ENCODE measurements at regions not wholly inside any gene's neighbourhood (a gene's known extent, or its start where the extent isn't known, plus 50 kb on each side); places are given as distances from the start of the nearest gene placed in this dataset.

- Histone ChIP-seq H3K4me1 (peaks cover 0 to 9% of the 10 kb centered on the region in 2 donors), H3K27me3 (peaks cover 0 to 2% (median 0%) of the 10 kb centered on the region in 3 donors), H3K9me3 (no peaks in the 10 kb centered on the region), H3K36me3 (no peaks in the 10 kb centered on the region), H3K4me3 (no peak overlapping the region), H3K27ac (no peak overlapping the region)
- TF ChIP-seq POLR2A (IDR thresholded peaks at IDR 0.05) (no peak), CTCF (IDR thresholded peaks at IDR 0.05 in 4 of 5, conservative IDR thresholded peaks at IDR 0.05 in 1 of 5) (no peak)
- no peak for DNase-seq
- in situ Hi-C loops (cut with MboI; ENCODE audit: low sequenced_read_pairs in 4 of 4) (no loop called here), intact Hi-C loops (cut with DNase I; ENCODE audit: low total_unique reads) (no loop called here)
- ATAC-seq, result no peak
These were observed 58.4 kb upstream of the TBX3 start for GRCh38 chr12:114742363-114742762.

GRCh38 chr12:114741940-114742339, 58.0 kb upstream of the TBX3 start:
- TF ChIP-seq CTCF (IDR thresholded peaks at IDR 0.05 in 4 of 5, conservative IDR thresholded peaks at IDR 0.05 in 1 of 5) (no peak), POLR2A (IDR thresholded peaks at IDR 0.05) (no peak)
- DNase-seq (no peak), ATAC-seq (no peak)
- no peak overlapping the region for H3K4me3 ChIP-seq
- peaks cover 0 to 5% (median 0%) of the 10 kb centered on the region in 3 donors for H3K27me3 ChIP-seq
- H3K27ac ChIP-seq, result no peak overlapping the region
- no peaks in the 10 kb centered on the region for H3K9me3 ChIP-seq
- in situ Hi-C loops (cut with MboI; ENCODE audit: low sequenced_read_pairs in 4 of 4), result no loop called here
- H3K36me3 ChIP-seq, result no peaks in the 10 kb centered on the region
- peaks cover 0 to 9% of the 10 kb centered on the region in 2 donors for H3K4me1 ChIP-seq
- intact Hi-C loops (cut with DNase I; ENCODE audit: low total_unique reads), result no loop called here

GRCh38 chr12:114740448-114740847, 56.5 kb upstream of the TBX3 start:
- intact Hi-C loops (cut with DNase I; ENCODE audit: low total_unique reads) (no loop called here), in situ Hi-C loops (cut with MboI; ENCODE audit: low sequenced_read_pairs in 4 of 4) (no loop called here)
- H3K27me3 ChIP-seq, result peaks cover 10 to 20% (median 14%) of the 10 kb centered on the region in 3 donors
- H3K9me3 ChIP-seq, result no peaks in the 10 kb centered on the region
- TF ChIP-seq CTCF (IDR thresholded peaks at IDR 0.05 in 4 of 5, conservative IDR thresholded peaks at IDR 0.05 in 1 of 5) (no peak), POLR2A (IDR thresholded peaks at IDR 0.05) (no peak)
- no peak overlapping the region for H3K27ac ChIP-seq
- DNase-seq (no peak), ATAC-seq (no peak)
- H3K4me3 ChIP-seq, result no peak overlapping the region
- peaks cover 0 to 9% of the 10 kb centered on the region in 2 donors for H3K4me1 ChIP-seq
- no peaks in the 10 kb centered on the region for H3K36me3 ChIP-seq

GRCh38 chr12:114738460-114739184, 54.6 kb upstream of the TBX3 start:
- H3K27ac ChIP-seq, result no peak overlapping the region
- DNase-seq (no peak), ATAC-seq (no peak)
- TF ChIP-seq CTCF (IDR thresholded peaks at IDR 0.05 in 4 of 5, conservative IDR thresholded peaks at IDR 0.05 in 1 of 5), result no peak
- no peak for TF ChIP-seq POLR2A (IDR thresholded peaks at IDR 0.05)
- no peaks in the 10 kb centered on the region for H3K9me3 ChIP-seq
- H3K4me3 ChIP-seq, result no peak overlapping the region
- H3K4me1 ChIP-seq, result no peaks in the 10 kb centered on the region
- peaks cover 19 to 38% (median 24%) of the 10 kb centered on the region in 3 donors for H3K27me3 ChIP-seq
- H3K36me3 ChIP-seq, result no peaks in the 10 kb centered on the region
- intact Hi-C loops (cut with DNase I; ENCODE audit: low total_unique reads), result no loop called here
- in situ Hi-C loops (cut with MboI; ENCODE audit: low sequenced_read_pairs in 4 of 4), result no loop called here

All from gastrocnemius medialis (tissue), 4 donors.